Duodenal mucosa (tissue), 2 donors: ENCODE measurements at regions not wholly inside any gene's neighbourhood (a gene's known extent, or its start where the extent isn't known, plus 50 kb on each side); places are given as distances from the start of the nearest gene placed in this dataset.
"Not testable (repeated sequence)": the region's sequence is repeated elsewhere in the genome, so short reads cannot be mapped to it uniquely, and the experiment has no call there.

Experiments used
- H3K27ac ChIP-seq: one replicate; pipeline ENCODE4 v1.7.0; 2013; ENCODE audit warnings: low read depth, low read length
- H3K27me3 ChIP-seq, 2 donors: one replicate each; pipeline ENCODE4 v1.7.0; 2013; ENCODE audit warnings: low read length in 2 of 2, control low read depth in 1 of 2; ENCODE audit not compliant: insufficient read depth in 2 of 2, control insufficient read depth in 1 of 2
- H3K36me3 ChIP-seq, 2 donors: one replicate each; pipeline ENCODE4 v1.7.0; 2013; ENCODE audit warnings: low read length in 2 of 2, control low read depth in 1 of 2; ENCODE audit not compliant: insufficient read depth in 2 of 2, control insufficient read depth in 1 of 2
- H3K4me1 ChIP-seq, 2 donors: one replicate each; pipeline ENCODE4 v1.7.0; 2013; ENCODE audit warnings: low read length in 2 of 2, control low read depth in 1 of 2; ENCODE audit not compliant: insufficient read depth in 2 of 2, control insufficient read depth in 1 of 2
- H3K4me3 ChIP-seq, 2 donors: one replicate each; pipeline ENCODE4 v1.7.0; 2013; ENCODE audit warnings: low read length in 2 of 2, low read depth in 1 of 2
- H3K9ac ChIP-seq, 2 donors: one replicate each; pipeline ENCODE4 v1.7.0; 2013; ENCODE audit warnings: low read length in 2 of 2, low read depth in 1 of 2
- H3K9me3 ChIP-seq, 2 donors: one replicate each; pipeline ENCODE4 v1.7.0; 2013; ENCODE audit warnings: low read length in 2 of 2, control low read depth in 1 of 2; ENCODE audit not compliant: control insufficient read depth in 1 of 2

GRCh38 chr1:58850636-58851035 is 66.8 kb upstream of the JUN start:
- H3K27ac ChIP-seq, result no peak overlapping the region
- H3K9ac ChIP-seq, result no peak overlapping the region
- H3K36me3 ChIP-seq, result no peaks in the 10 kb centered on the region
- no peaks in the 10 kb centered on the region for H3K9me3 ChIP-seq
- H3K4me3 ChIP-seq, result no peak overlapping the region
- H3K27me3 ChIP-seq, result no peaks in the 10 kb centered on the region
- H3K4me1 ChIP-seq, result peaks cover 0 to 5% of the 10 kb centered on the region in 2 donors

- no peaks in the 10 kb centered on the region for H3K36me3 ChIP-seq
- H3K27ac ChIP-seq, result no peak overlapping the region
- no peak overlapping the region for H3K9ac ChIP-seq
- no peaks in the 10 kb centered on the region for H3K27me3 ChIP-seq
- H3K4me1 ChIP-seq, result peaks cover 6% of the 10 kb centered on the region in 2 donors
- no peak overlapping the region for H3K4me3 ChIP-seq
- no peaks in the 10 kb centered on the region for H3K9me3 ChIP-seq
Observed at GRCh38 chr1:58852731-58853485, 69.1 kb upstream of the JUN start.

GRCh38 chr1:58854576-58854975 is 70.7 kb upstream of the JUN start:
- Histone ChIP-seq H3K9ac (no peak overlapping the region), H3K27ac (no peak overlapping the region), H3K9me3 (no peaks in the 10 kb centered on the region)

GRCh38 chr1:58855274-58856165 is 71.7 kb upstream of the JUN start:
- Histone ChIP-seq H3K9me3 (no peaks in the 10 kb centered on the region), H3K4me3 (no peak overlapping the region), H3K4me1 (peaks cover 6 to 13% of the 10 kb centered on the region in 2 donors), H3K27ac (no peak overlapping the region), H3K27me3 (no peaks in the 10 kb centered on the region), H3K9ac (no peak overlapping the region), H3K36me3 (no peaks in the 10 kb centered on the region)

More at GRCh38 chr1:58854576-58854975, 70.7 kb upstream of the JUN start:
- Histone ChIP-seq H3K4me1 (peaks cover 6 to 13% of the 10 kb centered on the region in 2 donors), H3K36me3 (no peaks in the 10 kb centered on the region), H3K27me3 (no peaks in the 10 kb centered on the region), H3K4me3 (no peak overlapping the region)

- H3K4me1 ChIP-seq, result peaks cover 6 to 13% of the 10 kb centered on the region in 2 donors
- not testable (repeated sequence) for H3K27ac ChIP-seq, H3K27me3 ChIP-seq, H3K9me3 ChIP-seq, H3K9ac ChIP-seq, H3K4me3 ChIP-seq, H3K36me3 ChIP-seq
Observed at GRCh38 chr1:58856281-58856680, 72.4 kb upstream of the JUN start.

GRCh38 chr1:58857680-58858673 is 74.1 kb upstream of the JUN start:
- Histone ChIP-seq H3K27ac (no peak overlapping the region), H3K9ac (no peak overlapping the region)

GRCh38 chr1:58859769-58860485 is 76.1 kb upstream of the JUN start:
- no peaks in the 10 kb centered on the region for H3K36me3 ChIP-seq
- no peaks in the 10 kb centered on the region for H3K27me3 ChIP-seq
- no peak overlapping the region for H3K4me3 ChIP-seq
- H3K27ac ChIP-seq, result no peak overlapping the region
- peaks cover 6 to 13% of the 10 kb centered on the region in 2 donors for H3K4me1 ChIP-seq
- no peak overlapping the region for H3K9ac ChIP-seq
- H3K9me3 ChIP-seq, result no peaks in the 10 kb centered on the region

More at GRCh38 chr1:58857680-58858673, 74.1 kb upstream of the JUN start:
- H3K27me3 ChIP-seq, result no peaks in the 10 kb centered on the region
- no peak overlapping the region for H3K4me3 ChIP-seq
- no peaks in the 10 kb centered on the region for H3K9me3 ChIP-seq
- no peaks in the 10 kb centered on the region for H3K36me3 ChIP-seq
- H3K4me1 ChIP-seq, result peaks cover 6 to 13% of the 10 kb centered on the region in 2 donors

GRCh38 chr1:58861076-58861475 is 77.2 kb upstream of the JUN start:
- no peaks in the 10 kb centered on the region for H3K27me3 ChIP-seq
- H3K4me1 ChIP-seq, result peaks cover 6 to 13% of the 10 kb centered on the region in 2 donors
- no peak overlapping the region for H3K9ac ChIP-seq
- no peak overlapping the region for H3K4me3 ChIP-seq
- H3K9me3 ChIP-seq, result no peaks in the 10 kb centered on the region
- H3K36me3 ChIP-seq, result no peaks in the 10 kb centered on the region
- no peak overlapping the region for H3K27ac ChIP-seq

GRCh38 chr1:58861506-58861905 is 77.7 kb upstream of the JUN start:
- H3K27me3 ChIP-seq, result no peaks in the 10 kb centered on the region
- H3K27ac ChIP-seq, result no peak overlapping the region
- H3K9ac ChIP-seq, result no peak overlapping the region
- no peaks in the 10 kb centered on the region for H3K36me3 ChIP-seq
- H3K4me3 ChIP-seq, result no peak overlapping the region
- no peaks in the 10 kb centered on the region for H3K9me3 ChIP-seq
- H3K4me1 ChIP-seq, result peaks cover 6 to 13% of the 10 kb centered on the region in 2 donors
